Parathyroid adenoma (tissue), 2 donors: ENCODE measurements at regions not wholly inside any gene's neighbourhood (a gene's known extent, or its start where the extent isn't known, plus 50 kb on each side); places are given as distances from the start of the nearest gene placed in this dataset.
"Not testable (repeated sequence)": the region's sequence is repeated elsewhere in the genome, so short reads cannot be mapped to it uniquely, and the experiment has no call there.

Experiments
- H2AFZ ChIP-seq: fragments of 300-600 bp; sonication (generic); one replicate; pipeline ENCODE4 v1.7.0; 2017; ENCODE audit warnings: antibody characterized with exemption, mild to moderate bottlenecking
- H3K27ac ChIP-seq: fragments of 300-600 bp; sonication (generic); one replicate; pipeline ENCODE4 v1.7.0; 2017
- H3K27me3 ChIP-seq: fragments of 300-600 bp; sonication (generic); one replicate; pipeline ENCODE4 v1.7.0; 2017; ENCODE audit warnings: low read length; ENCODE audit not compliant: control insufficient read depth, insufficient read depth
- H3K36me3 ChIP-seq: fragments of 300-600 bp; sonication (generic); one replicate; pipeline ENCODE4 v1.7.0; 2017; ENCODE audit warnings: low read length; ENCODE audit not compliant: control insufficient read depth, insufficient read depth
- H3K4me1 ChIP-seq: fragments of 300-600 bp; sonication (generic); one replicate; pipeline ENCODE4 v1.7.0; 2017; ENCODE audit warnings: control low read depth
- H3K4me2 ChIP-seq: fragments of 300-600 bp; sonication (generic); one replicate; pipeline ENCODE4 v1.7.0; 2017; ENCODE audit warnings: low read length
- H3K4me3 ChIP-seq: fragments of 300-600 bp; sonication (generic); one replicate; pipeline ENCODE4 v1.7.0; 2017; ENCODE audit warnings: low read depth, low read length
- H3K79me2 ChIP-seq: fragments of 300-600 bp; sonication (generic); one replicate; pipeline ENCODE4 v1.7.0; 2017; ENCODE audit warnings: control low read depth
- H3K9ac ChIP-seq: fragments of 300-600 bp; sonication (generic); one replicate; pipeline ENCODE4 v1.7.0; 2017; ENCODE audit warnings: mild to moderate bottlenecking
- H3K9me3 ChIP-seq: fragments of 300-600 bp; sonication (generic); one replicate; pipeline ENCODE4 v1.7.0; 2017; ENCODE audit warnings: low read length; ENCODE audit not compliant: control insufficient read depth
- TF ChIP-seq, protein P1 (sequence below): fragments of 300-600 bp; sonication (generic); IDR thresholded peaks from one replicate; pipeline ENCODE4 v1.7.0; 2017; ENCODE audit warnings: antibody characterized with exemption, mild to moderate bottlenecking
- donor health status: primary hyperparathyroidism.

DNA sequence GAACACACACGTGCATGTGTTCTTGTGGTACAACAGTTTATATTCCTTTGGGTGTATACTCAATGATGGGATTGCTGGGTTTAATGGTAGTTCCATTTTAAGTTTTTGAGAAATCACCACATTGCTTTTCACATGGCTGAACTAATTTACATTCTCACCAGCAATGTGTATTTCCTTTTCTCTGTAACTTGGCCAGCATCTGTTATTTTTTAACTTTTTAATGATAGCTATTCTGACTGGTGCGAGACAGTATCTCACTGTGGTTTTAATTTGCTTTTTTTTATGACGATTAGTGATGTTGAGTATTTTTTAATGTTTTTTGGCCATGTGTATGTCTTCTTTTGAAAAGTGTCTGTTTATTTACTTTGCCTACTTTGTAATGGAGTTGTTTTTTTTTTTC, 256.6 kb downstream of the ZWINT start:
- H3K9me3 ChIP-seq = no peaks in the 10 kb centered on the region
- H3K27ac ChIP-seq = no peak overlapping the region
- H3K4me1 ChIP-seq = no peaks in the 10 kb centered on the region
- no peaks in the 10 kb centered on the region for H3K79me2 ChIP-seq
- no peaks in the 10 kb centered on the region for H3K27me3 ChIP-seq
- H3K36me3 ChIP-seq = no peaks in the 10 kb centered on the region
- H3K4me3 ChIP-seq = no peak overlapping the region
- TF ChIP-seq, protein P1, sequence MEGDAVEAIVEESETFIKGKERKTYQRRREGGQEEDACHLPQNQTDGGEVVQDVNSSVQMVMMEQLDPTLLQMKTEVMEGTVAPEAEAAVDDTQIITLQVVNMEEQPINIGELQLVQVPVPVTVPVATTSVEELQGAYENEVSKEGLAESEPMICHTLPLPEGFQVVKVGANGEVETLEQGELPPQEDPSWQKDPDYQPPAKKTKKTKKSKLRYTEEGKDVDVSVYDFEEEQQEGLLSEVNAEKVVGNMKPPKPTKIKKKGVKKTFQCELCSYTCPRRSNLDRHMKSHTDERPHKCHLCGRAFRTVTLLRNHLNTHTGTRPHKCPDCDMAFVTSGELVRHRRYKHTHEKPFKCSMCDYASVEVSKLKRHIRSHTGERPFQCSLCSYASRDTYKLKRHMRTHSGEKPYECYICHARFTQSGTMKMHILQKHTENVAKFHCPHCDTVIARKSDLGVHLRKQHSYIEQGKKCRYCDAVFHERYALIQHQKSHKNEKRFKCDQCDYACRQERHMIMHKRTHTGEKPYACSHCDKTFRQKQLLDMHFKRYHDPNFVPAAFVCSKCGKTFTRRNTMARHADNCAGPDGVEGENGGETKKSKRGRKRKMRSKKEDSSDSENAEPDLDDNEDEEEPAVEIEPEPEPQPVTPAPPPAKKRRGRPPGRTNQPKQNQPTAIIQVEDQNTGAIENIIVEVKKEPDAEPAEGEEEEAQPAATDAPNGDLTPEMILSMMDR = no peak
- H2AFZ ChIP-seq = no peak overlapping the region
- no peak overlapping the region for H3K4me2 ChIP-seq
- no peak overlapping the region for H3K9ac ChIP-seq

- no peaks in the 10 kb centered on the region for H3K4me1 ChIP-seq
- no peak overlapping the region for H3K27ac ChIP-seq
- TF ChIP-seq, protein P1 = no peak
- H2AFZ ChIP-seq = no peak overlapping the region
- no peak overlapping the region for H3K4me3 ChIP-seq
- H3K36me3 ChIP-seq = no peaks in the 10 kb centered on the region
- H3K9me3 ChIP-seq = no peaks in the 10 kb centered on the region
- H3K9ac ChIP-seq = no peak overlapping the region
- no peak overlapping the region for H3K4me2 ChIP-seq
- no peaks in the 10 kb centered on the region for H3K27me3 ChIP-seq
- H3K79me2 ChIP-seq = no peaks in the 10 kb centered on the region
Measured at GRCh38 chr10:56096226-56096517, 264.9 kb downstream of the ZWINT start.

GRCh38 chr10:56095506-56096225, 265.4 kb downstream of the ZWINT start:
- TF ChIP-seq, protein P1 = no peak
- no peaks in the 10 kb centered on the region for H3K27me3 ChIP-seq
- H2AFZ ChIP-seq = no peak overlapping the region
- no peak overlapping the region for H3K27ac ChIP-seq
- no peak overlapping the region for H3K9ac ChIP-seq
- no peaks in the 10 kb centered on the region for H3K36me3 ChIP-seq
- H3K4me1 ChIP-seq = no peaks in the 10 kb centered on the region
- H3K9me3 ChIP-seq = no peaks in the 10 kb centered on the region
- H3K4me2 ChIP-seq = no peak overlapping the region
- no peaks in the 10 kb centered on the region for H3K79me2 ChIP-seq
- H3K4me3 ChIP-seq = no peak overlapping the region

- H2AFZ ChIP-seq, H3K9me3 ChIP-seq, H3K4me2 ChIP-seq, H3K79me2 ChIP-seq, H3K4me3 ChIP-seq, H3K36me3 ChIP-seq, H3K4me1 ChIP-seq, H3K27me3 ChIP-seq, H3K9ac ChIP-seq, H3K27ac ChIP-seq: not testable (repeated sequence)
Measured at GRCh38 chr10:56093645-56094044, 267.4 kb downstream of the ZWINT start.

- H3K4me2 ChIP-seq = no peak overlapping the region
- H3K27me3 ChIP-seq = no peaks in the 10 kb centered on the region
- H3K4me1 ChIP-seq = no peaks in the 10 kb centered on the region
- H3K79me2 ChIP-seq = no peaks in the 10 kb centered on the region
- H2AFZ ChIP-seq = no peak overlapping the region
- H3K36me3 ChIP-seq = no peaks in the 10 kb centered on the region
- no peak overlapping the region for H3K9ac ChIP-seq
- H3K27ac ChIP-seq = no peak overlapping the region
- H3K4me3 ChIP-seq = no peak overlapping the region
- H3K9me3 ChIP-seq = no peaks in the 10 kb centered on the region
- TF ChIP-seq, protein P1 = no peak
Measured at GRCh38 chr10:56091872-56092271, 269.2 kb downstream of the ZWINT start.
